Skin of body (tissue), 1 donor: ENCODE measurements at regions not wholly inside any gene's neighbourhood (a gene's known extent, or its start where the extent isn't known, plus 50 kb on each side); places are given as distances from the start of the nearest gene placed in this dataset.
A peak's percentile ranks its signal among the peaks of the same experiment; 100 is the strongest.

Experiments used
- DNase-seq: peaks from one replicate; lab custom pipeline; 2025; lab: John Stamatoyannopoulos, UW

DNA sequence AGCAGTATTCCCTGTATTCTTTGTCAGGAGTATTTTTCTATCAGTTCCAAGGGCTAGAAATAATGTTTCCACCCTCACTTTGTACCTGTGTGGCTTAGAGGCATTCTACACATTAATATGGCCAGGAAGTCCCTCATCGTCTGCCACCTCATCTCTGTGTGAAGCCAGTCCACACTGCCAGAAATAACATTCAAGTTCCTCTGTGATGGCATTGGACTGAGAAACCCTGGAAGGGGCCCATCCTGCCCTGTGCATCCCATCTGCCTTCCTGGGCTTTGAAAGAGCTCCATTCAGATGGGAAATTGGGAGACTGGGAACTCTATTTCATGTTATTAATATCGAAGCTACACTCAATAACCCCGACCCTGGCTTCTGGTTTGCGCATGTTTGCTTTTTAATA, 497.2 kb upstream of the CDH5 start:
- DNase-seq, result no peak

- peak; percentile 12 for DNase-seq
These were observed 499.1 kb upstream of the CDH5 start for GRCh38 chr16:65867276-65867960.

DNA sequence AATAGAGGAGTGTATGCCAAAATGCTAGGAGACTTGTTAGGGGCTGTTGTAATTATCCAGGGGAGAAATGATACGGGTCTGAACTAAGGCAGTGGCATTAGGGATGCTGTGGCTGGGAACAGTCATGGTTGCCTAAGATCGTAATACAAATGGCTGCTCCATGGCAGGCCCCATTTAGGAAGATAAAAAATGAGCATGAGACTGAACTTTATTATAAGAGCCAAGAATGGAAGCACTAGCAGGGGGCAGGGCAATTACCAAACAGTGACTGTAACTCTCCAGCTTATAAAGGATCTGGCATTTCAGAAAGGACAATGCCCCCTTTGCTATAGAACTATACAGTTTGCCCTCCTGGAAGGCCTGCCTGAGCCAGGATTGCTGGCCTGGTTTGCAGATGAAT, 503.3 kb upstream of the CDH5 start:
- no peak for DNase-seq

- DNase-seq, result no peak
These were observed 505.3 kb upstream of the CDH5 start for GRCh38 chr16:65861131-65861731.

DNA sequence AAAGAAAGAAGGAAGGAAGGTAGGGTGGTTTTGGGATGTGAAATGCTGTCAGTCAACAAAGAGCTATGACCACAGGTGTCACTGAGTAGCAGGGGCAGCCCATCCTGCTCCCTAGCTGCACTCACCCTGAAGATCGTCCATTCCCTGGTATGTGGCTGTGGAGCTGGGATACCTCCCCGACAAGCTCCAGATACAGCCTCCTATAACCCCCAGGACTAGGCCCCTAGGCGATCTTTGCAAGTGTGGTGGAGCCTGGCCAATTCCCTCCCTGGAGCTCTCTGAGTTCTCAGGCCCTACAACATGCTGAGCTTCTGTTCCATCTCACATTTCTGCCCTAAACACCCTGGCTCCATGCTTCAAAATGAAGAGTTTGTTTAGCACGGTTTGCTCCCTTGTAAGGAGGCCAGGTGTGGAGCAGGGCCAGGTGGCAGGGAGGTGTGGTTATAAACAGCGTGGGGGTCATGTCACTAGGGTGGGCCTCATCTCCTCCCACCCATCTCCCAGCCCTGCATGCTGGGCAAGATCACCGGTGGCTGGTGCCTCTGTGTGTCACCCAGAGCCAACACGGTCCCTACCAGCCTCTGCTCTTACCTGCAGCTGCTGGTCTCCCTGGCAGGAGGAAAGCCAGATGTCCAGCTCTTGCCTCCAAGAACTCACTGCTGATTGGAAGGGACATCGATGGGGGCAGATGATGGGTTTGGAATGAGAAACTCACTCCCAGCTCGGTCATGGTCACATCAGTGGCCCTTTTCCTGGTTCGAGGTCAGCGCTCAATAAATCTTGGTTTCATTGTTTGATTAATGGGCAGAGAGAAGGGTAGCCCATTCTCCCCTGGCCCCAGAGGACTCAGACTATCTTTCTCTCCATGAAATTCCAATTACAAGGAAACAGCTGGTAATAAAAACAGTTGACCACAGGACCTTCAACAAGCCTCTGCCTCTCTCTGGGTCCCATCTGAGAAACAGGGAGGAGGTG, 511.0 kb upstream of the CDH5 start:
- no peak for DNase-seq

- no peak for DNase-seq
These were observed 520.3 kb upstream of the CDH5 start for GRCh38 chr16:65846210-65846602.

DNA sequence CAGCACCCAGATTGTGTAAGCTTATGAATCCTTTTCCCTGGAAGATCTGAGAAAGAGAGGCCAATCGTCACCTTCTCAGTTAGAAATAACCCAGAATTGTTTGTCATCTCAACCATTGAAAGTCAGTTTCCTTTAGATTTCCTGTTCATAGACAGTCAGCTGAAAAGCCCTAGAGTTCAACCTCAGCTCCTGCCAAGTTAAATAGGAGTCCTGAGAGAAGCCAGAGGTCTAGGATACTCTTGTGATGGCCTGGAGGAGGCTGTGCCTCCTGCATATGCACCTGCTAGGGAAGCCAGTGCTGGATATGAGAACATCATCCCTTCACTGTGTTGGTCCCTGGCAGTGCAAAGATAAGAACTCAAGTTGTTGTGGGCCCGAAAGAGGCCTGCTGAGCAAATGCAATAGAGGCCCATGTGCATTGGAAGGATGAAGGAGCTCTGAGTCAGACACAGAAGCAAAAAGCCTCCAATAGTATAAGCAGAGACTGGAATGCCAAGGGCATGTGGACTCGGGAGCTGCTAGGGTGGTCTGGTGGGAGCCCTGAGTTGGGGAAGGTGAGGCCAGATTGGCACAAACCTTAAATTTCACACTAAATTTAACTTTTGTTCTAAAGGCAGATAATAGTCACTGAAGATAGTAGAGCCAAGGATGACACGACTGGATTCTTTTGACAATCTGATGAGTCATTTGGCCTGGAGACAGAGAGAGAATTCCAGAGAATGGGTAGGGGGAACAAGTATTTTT, 520.9 kb upstream of the CDH5 start:
- no peak for DNase-seq

DNA sequence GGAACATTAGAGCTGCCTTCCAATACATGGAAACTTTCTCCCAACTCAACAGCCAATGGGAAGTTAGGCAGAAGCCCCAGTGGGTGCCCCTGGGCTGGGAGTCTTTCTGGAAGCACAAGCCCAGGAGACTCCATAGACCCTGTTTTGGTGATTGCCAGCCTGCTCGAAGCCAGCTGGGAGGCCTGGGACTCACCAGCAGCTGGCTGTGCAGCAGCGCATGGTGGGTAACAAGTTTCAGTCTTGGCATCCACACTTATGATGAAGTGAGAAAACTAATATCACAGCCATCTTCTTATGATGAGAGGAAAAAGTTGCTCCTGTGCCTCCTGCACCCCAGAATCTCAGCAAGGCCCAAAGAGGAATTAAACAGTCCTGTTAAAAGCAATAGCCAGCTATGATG, 522.5 kb upstream of the CDH5 start:
- DNase-seq, result no peak

GRCh38 chr16:65842067-65842466, 524.4 kb upstream of the CDH5 start:
- DNase-seq, result no peak

- no peak for DNase-seq
These were observed 528.5 kb upstream of the CDH5 start for GRCh38 chr16:65838001-65838400.

- DNase-seq, result no peak
These were observed 529.0 kb upstream of the CDH5 start for GRCh38 chr16:65837464-65837863.

- DNase-seq, result no peak
These were observed 531.8 kb upstream of the CDH5 start for GRCh38 chr16:65834688-65835087.

DNA sequence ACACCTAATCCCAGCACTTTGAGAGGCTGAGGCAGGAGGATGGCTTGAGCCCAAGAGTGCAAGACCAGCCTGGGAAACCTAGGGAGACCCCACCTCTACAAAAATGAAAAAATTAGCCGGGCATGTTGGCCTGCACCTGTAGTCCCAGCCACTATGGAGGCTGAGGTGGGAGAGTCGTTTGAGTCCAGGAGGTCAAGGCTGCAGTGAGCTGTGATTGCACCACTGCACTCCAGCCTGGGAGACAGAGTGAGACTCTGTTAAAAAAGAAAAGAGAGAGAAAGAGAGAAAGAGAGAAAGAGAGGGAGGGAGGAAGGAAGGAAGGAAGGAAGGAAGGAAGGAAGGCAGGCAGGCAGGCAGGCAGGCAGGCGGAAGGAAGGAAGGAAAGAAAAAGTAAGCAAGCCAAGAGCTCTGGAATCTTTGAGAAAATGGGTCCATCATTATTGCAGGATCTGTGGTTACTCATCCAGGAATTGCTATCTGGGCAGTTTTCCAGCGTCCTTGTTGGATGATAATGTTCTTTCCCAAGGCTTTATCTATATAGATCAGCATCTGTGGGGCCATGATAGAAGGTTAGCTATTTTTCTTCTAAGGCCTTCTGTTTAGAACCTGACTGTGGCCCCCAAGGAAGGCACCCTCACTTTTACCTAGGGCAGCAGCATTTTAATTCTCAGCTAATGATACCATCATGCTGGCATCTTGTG, 533.2 kb upstream of the CDH5 start:
- DNase-seq, result no peak

DNA sequence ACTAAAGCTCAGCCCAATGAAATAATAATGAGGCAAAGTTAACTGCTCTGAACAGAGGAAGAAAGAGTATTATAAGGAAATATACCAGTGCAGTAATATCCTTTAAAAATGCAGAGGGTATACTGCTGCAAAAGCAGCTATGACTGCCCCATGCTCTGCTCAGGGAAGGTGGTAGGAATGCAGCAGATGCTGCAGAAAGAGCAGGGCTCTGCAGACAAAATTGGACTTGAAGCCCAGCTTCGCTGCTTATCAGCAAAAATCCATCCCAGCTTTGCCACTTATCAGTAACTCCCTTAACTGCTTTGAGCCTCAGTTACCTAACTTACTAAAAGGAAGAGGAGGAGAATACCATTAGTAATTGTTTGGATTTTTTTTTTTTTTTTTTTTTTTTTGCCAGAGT, 533.8 kb upstream of the CDH5 start:
- DNase-seq, result no peak

DNA sequence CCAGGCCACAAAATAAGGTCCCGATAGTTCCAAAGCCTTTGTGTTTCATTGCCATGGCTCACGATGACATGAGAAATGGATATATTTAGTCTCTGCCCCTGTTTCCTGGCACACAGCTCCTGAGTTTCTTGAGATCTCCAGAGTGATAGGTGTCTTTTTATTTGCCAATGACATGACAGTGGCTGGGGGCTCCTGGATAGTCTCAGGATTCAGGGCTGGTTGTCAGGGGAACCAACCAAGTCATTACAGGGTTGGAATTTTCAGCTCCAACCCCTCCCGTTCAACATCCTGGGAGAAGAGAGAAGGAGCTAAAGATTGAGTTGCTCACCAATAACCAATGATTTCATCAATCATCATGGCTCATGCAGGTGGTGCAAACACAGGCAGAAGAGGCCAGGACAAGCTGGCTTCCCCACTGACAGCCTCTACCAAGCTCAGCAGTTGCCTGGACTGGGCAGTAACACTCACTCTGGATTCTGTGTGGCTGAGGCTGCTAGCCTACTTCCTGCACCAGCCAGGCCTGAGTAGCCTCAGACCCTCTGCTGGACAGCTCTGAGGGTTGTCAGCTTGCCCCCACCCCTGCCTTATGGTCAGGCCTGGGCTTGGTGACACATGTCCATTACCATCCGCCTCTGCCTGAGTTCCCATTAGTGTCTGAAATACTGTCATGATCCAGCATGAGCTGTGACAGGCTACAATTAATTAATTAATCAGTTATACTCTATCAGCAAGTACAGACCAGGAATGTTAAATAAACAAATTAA, 534.4 kb upstream of the CDH5 start:
- DNase-seq, result no peak

DNA sequence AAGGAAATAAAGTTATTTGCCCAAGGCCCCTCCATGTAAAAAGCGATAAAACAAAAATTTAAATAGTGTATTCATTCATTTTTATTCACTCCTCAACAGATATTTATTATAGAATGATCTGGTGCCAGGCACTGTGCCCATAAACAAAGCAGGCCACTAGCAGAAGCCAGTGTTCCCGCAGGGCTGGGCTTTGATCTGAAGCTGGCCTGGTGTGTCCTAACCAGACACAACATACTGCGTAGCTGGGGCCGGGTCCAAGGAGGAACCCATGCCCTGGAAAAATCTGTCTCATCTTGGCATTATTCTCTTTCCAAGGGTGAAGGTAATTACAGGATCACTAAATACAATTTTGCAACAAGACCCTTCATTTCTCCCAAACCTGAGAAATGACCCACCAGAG, 537.4 kb upstream of the CDH5 start:
- no peak for DNase-seq

- no peak for DNase-seq
These were observed 538.2 kb upstream of the CDH5 start for GRCh38 chr16:65828296-65828695.

GRCh38 chr16:65827231-65827630, 539.3 kb upstream of the CDH5 start:
- DNase-seq, result no peak

DNA sequence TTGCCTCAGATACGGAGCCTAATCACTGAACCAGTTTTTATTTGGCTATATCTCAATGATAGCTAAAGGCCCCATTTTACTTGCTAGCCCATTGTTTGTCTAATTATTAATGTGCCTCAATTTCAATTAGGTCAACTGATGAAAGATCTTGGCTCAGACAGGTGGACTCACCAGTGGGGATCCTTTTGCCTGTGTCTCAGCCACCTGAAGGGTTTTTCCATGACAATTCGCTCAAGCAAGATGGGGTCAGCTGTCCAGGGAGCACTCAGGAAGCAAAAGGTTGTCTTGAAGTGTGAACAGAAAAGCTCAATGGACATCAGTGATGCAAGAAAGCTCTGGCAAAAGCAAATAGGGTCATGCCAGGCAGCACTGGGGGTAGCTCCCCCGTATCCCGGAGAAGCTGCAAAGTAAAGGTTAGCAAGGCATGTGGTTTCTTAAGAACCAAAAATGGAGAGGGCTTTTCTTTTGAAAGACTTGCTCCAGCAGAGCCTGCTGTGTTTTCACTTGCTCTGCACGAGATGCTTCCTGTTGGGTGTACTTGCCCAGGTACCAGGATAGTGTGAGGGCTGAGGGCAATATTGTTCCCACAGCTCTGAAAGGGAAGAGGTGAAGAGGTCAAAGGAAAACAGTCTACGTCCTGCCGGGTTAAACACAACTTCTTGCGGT, 541.2 kb upstream of the CDH5 start:
- no peak for DNase-seq

GRCh38 chr16:65822148-65822547, 544.3 kb upstream of the CDH5 start:
- DNase-seq, result no peak
